Suprapubic skin (tissue), 4 donors: ENCODE measurements at regions not wholly inside any gene's neighbourhood (a gene's known extent, or its start where the extent isn't known, plus 50 kb on each side); places are given as distances from the start of the nearest gene placed in this dataset.
"Not testable (repeated sequence)": the region's sequence is repeated elsewhere in the genome, so short reads cannot be mapped to it uniquely, and the experiment has no call there.

Experiments used
- DNase-seq, 2 donors: peaks; one replicate each; pipeline ENCODE4 v3.0.0-alpha.2; 2019; ENCODE audit warnings: low spot score in 2 of 2
- H3K27ac ChIP-seq: fragments of 200-600 bp; sonication (generic); one replicate; pipeline ENCODE4 v1.5.1; 2019
- H3K27me3 ChIP-seq: fragments of 200-600 bp; sonication (generic); one replicate; pipeline ENCODE4 v1.5.1; 2019
- H3K36me3 ChIP-seq: fragments of 200-600 bp; sonication (generic); one replicate; pipeline ENCODE4 v1.5.1; 2019
- H3K4me1 ChIP-seq: fragments of 200-600 bp; sonication (generic); one replicate; pipeline ENCODE4 v1.5.1; 2019
- H3K4me3 ChIP-seq: fragments of 200-600 bp; sonication (generic); one replicate; pipeline ENCODE4 v1.5.1; 2019; ENCODE audit warnings: mild to moderate bottlenecking
- H3K9me3 ChIP-seq: fragments of 200-600 bp; sonication (generic); one replicate; pipeline ENCODE4 v1.5.1; 2019
- CTCF ChIP-seq, 2 donors: fragments of 200-600 bp in 1 of 2; fragments of 450-650 bp in 1 of 2; sonication (generic) in 1 of 2; IDR thresholded peaks; one replicate each; pipeline ENCODE4 v1.5.1; 2016 to 2019; ENCODE audit warnings: antibody characterized with exemption in 2 of 2, mild to moderate bottlenecking in 1 of 2, moderate library complexity in 1 of 2
- EP300 ChIP-seq: sonication (generic); formaldehyde crosslinking; IDR thresholded peaks from one replicate; pipeline ENCODE4 v1.6.1; 2017; ENCODE audit warnings: antibody characterized with exemption
- POLR2A ChIP-seq, 2 donors: fragments of 450-650 bp; IDR thresholded peaks; one replicate each; pipeline ENCODE4 v1.6.1; 2017; ENCODE audit warnings: antibody characterized with exemption in 2 of 2, mild to moderate bottlenecking in 2 of 2, moderate library complexity in 2 of 2
- POLR2AphosphoS5 ChIP-seq, 3 donors: sonication (generic); formaldehyde crosslinking; IDR thresholded peaks; one replicate each; pipeline ENCODE4 v1.6.1; 2017; ENCODE audit warnings: antibody characterized with exemption in 3 of 3
- WGBS: methylation state at CpG from one replicate; pipeline ENCODE4 v1.1.5; 2018; 5-methylcytosine and 5-hydroxymethylcytosine counted together

- no peak overlapping the region for H3K4me3 ChIP-seq
- H3K9me3 ChIP-seq, result no peaks in the 10 kb centered on the region
- peak in 1 of 2 donors; percentile 21 for DNase-seq
- TF ChIP-seq EP300, result no peak
- no peak for TF ChIP-seq CTCF (IDR thresholded peaks at IDR 0.05)
- no peak for TF ChIP-seq POLR2AphosphoS5 (IDR thresholded peaks at IDR 0.05)
- no peak for TF ChIP-seq POLR2A (IDR thresholded peaks at IDR 0.05)
- peaks cover 15% of the 10 kb centered on the region for H3K27me3 ChIP-seq
- no peaks in the 10 kb centered on the region for H3K36me3 ChIP-seq
- WGBS, result 93% methylated on average over 10 of the region's 10 CpGs
- H3K27ac ChIP-seq, result no peak overlapping the region
- no peaks in the 10 kb centered on the region for H3K4me1 ChIP-seq
These were observed 270.5 kb downstream of the TCERG1L start for GRCh38 chr10:131041031-131041430.

GRCh38 chr10:131041441-131041840 lies 270.1 kb downstream of the TCERG1L start:
- peaks cover 15% of the 10 kb centered on the region for H3K27me3 ChIP-seq
- no peaks in the 10 kb centered on the region for H3K9me3 ChIP-seq
- no peak overlapping the region for H3K27ac ChIP-seq
- no peaks in the 10 kb centered on the region for H3K36me3 ChIP-seq
- H3K4me1 ChIP-seq, result no peaks in the 10 kb centered on the region
- 71% methylated on average over 5 of the region's 5 CpGs for WGBS
- H3K4me3 ChIP-seq, result no peak overlapping the region
- peak in 1 of 2 donors; percentile 35 for DNase-seq
- TF ChIP-seq CTCF (IDR thresholded peaks at IDR 0.05) (no peak), POLR2A (IDR thresholded peaks at IDR 0.05) (no peak)

GRCh38 chr10:131042015-131042414 lies 269.5 kb downstream of the TCERG1L start:
- not testable (repeated sequence) for H3K4me3 ChIP-seq, H3K9me3 ChIP-seq
- WGBS, result 50% methylated on average over 5 of the region's 6 CpGs

More at GRCh38 chr10:131042015-131042414, 269.5 kb downstream of the TCERG1L start:
- H3K36me3 ChIP-seq, H3K4me1 ChIP-seq, DNase-seq, H3K27ac ChIP-seq: not testable (repeated sequence)
- H3K27me3 ChIP-seq, result peaks cover 15% of the 10 kb centered on the region
